ENCODE measurements at regions not wholly inside any gene's neighbourhood (a gene's known extent, or its start where the extent isn't known, plus 50 kb on each side); places are given as distances from the start of the nearest gene placed in this dataset.
"Not testable (repeated sequence)": the region's sequence is repeated elsewhere in the genome, so short reads cannot be mapped to it uniquely, and the experiment has no call there.

- DNase-seq, result no peak
Measured at GRCh38 chr2:67879586-67880290, 183.1 kb downstream of the C1D start.

GRCh38 chr2:67880291-67880761 lies 182.5 kb downstream of the C1D start:
- DNase-seq, result no peak

DNA sequence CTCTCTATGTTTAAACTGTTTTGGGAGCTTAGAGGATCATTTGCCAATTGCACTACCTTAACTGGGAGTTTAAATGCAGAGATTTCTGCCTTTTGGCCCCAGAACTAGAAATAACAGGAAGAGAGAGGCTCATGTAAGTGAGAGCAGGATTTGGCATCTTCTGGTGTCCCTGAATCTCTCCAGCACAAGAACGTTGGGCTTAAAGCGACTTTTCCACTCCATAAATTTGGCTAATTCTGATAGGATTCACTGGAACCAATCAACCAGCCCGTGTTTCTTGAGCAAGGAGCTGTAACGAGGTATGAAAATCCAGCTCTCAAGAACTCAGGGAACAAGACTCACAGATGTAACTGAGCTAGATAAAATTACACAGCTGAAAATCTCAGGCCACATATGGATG lies 181.0 kb downstream of the C1D start:
- DNase-seq, result no peak

- no peak for DNase-seq
Measured at GRCh38 chr2:67883316-67884087, 179.3 kb downstream of the C1D start.

- DNase-seq, result no peak
Measured at GRCh38 chr2:67888351-67889005, 174.3 kb downstream of the C1D start.

DNA sequence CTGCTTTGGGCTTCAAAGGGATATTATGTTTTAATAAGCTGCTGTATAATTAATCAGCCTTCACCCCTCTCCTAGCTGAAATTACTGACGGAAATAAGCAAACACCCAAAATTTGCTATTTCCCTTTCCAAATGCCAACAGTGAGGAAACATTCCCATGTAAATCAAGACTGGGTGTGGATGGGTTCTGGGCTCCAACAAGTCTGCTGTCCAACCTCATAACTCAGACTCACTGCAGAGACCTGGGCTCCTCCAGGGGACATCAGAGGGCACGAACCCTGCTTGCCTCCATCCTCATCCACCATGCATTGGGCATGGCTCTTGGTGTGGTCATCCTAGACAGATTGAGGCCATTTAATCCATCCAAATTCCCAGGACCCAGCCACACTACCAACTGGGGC lies 173.7 kb downstream of the C1D start:
- no peak for DNase-seq

DNA sequence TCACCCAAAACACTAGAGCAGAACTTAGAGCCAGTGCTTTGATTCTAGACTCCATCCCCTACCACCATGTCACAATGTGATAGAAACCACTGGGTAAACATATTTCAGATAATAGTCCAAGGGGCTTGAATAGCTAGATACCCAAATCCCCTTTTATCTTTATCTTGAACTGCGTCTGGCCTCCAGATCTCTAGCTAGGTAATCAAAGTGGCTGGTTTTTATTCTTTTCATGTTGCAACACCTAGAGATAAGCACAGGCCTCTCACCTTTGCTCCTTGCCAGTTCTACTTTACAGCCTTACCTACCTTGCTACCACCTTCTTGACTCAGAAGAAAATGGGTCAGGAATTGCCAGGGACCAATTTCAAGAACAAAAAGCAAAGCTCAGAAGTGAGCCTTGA lies 171.2 kb downstream of the C1D start:
- DNase-seq, result no peak

GRCh38 chr2:67892339-67892846 lies 170.4 kb downstream of the C1D start:
- DNase-seq, result no peak

DNA sequence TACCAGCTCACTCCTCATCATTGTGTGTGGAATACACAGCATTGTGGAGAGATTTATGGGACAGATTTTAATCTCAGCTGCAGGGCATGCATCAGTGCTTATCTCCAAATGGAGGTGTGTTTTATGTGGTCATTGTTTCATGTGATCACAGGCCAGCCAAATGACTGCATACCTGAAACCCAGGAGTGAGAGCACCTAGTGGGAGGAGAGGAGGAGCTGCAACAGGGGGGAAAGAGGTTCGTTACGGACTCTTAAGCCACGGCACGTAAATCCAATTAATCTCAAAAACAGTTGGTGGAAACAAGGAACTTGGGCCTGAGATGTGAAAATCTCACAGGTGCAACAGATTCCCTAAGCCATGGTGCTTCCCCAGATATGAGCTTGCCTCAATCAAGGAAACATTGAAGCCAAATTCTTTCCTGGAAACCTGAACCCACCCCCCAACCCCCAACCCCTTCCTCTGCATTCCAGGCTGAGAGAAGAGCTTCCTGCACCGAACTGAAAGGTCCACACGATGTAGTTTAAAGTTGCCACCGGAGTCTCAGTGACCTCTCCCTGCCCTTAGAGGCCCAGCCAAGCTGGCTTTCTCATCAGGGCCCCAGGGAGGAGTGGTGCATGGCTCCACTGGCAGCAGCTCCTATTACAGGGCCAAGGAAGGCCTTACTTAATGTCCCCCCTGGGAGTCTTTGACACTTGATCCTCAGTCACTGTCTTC lies 167.4 kb downstream of the C1D start:
- no peak for DNase-seq

DNA sequence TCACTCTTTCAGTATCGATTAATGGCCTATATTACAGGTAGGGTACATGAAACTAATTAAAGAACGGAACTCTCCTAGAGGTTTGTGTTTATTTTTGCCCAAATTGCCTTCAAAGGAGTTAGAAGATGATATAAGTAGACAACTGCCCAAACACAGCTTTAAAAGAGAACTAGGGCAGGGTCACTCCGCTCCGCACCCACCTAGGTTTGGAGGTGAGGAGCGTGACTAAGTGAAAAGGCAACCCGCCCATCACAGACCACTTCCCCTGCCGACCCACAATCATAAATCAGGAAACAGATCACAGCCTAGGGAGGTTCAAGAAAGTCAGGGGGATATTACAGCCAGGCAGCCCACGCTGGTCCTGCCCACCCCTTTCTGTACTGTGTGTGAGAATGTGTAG lies 166.7 kb downstream of the C1D start:
- DNase-seq, result no peak

DNA sequence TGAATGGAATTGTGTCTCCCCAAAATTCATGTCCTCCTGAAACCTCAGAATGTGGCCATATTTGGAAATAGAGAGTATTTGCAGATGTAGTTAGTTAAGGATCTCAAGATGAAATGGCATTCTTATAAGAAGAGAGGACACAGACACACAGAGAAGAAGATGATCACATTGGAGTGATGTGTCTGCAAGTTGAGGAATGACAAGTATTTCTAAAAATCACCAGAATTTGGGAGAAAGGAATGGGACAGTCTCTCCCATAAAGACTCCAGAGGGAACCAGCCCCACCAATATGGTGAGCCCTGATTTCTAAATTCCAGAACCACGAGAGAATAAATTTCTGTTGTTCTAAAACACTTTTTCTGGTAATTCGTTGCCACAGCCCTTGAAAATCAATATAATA lies 166.3 kb downstream of the C1D start:
- no peak for DNase-seq

DNA sequence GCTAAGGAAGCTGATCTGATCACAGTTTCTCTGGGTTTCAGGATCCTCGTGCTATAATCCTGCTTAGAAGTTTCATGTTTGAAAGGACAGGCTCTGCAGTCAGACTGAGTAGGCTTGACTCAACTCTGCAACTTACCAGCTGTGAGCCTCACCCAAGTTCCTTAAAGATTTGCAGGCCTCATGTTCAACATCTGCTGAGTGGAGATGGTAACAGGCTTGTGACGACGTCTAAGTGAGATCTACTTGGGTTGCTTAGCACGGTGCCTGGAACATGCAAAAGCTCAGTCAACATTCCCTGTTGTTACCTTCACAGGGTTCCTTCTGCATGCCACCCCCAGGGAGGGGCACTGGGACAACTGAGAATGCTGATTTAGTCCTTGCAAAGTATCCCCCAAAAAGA lies 164.2 kb downstream of the C1D start:
- no peak for DNase-seq

- no peak for DNase-seq
Measured at GRCh38 chr2:67899187-67899586, 163.6 kb downstream of the C1D start.

DNA sequence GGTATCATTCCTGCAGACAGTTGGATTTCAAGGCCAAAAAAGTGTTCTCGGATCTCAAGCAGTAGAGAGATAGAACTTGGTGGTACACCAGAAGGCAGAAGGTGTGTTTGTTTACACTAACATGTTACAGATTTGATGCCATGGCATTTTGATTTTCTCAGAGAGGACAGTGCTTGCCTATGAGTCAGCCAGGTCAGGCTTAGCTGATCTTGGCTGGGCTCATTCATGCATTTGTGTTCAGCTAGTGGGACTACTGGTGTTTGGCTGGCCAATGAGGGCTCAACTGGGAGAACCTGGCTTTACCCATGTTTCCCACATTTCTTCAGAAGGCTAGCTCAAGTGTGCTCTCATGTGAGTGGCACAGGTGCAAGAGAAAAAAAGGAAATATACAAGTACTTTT lies 162.0 kb downstream of the C1D start:
- no peak for DNase-seq

DNA sequence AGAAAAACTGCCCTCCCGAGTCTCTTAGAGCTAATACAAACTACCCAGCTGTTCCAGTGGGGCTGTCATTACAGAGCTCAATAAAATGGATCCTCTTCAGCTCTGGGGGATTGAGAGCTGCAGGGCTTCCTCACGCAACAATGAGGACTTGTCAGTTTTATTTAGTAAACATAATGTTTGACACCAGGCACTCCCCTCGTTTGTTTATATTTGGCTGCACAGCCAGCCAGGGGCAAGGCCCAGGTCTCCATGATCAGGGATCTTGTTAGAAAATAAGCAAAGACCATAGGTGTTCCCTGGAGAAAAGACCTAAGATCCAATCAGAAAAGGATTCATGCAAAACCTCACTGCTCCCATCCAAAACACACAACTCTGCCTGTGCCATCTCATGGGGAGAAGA lies 158.2 kb downstream of the C1D start:
- DNase-seq, result no peak

GRCh38 chr2:67904966-67905365 lies 157.8 kb downstream of the C1D start:
- no peak for DNase-seq

- DNase-seq, result not testable (repeated sequence)
Measured at GRCh38 chr2:67906547-67906946, 156.3 kb downstream of the C1D start.

- no peak for DNase-seq
Measured at GRCh38 chr2:67917332-67918054, 145.3 kb downstream of the C1D start.

GRCh38 chr2:67918471-67918870 lies 144.3 kb downstream of the C1D start:
- DNase-seq, result no peak

GRCh38 chr2:67919490-67919889 lies 143.3 kb downstream of the C1D start:
- no peak for DNase-seq

DNA sequence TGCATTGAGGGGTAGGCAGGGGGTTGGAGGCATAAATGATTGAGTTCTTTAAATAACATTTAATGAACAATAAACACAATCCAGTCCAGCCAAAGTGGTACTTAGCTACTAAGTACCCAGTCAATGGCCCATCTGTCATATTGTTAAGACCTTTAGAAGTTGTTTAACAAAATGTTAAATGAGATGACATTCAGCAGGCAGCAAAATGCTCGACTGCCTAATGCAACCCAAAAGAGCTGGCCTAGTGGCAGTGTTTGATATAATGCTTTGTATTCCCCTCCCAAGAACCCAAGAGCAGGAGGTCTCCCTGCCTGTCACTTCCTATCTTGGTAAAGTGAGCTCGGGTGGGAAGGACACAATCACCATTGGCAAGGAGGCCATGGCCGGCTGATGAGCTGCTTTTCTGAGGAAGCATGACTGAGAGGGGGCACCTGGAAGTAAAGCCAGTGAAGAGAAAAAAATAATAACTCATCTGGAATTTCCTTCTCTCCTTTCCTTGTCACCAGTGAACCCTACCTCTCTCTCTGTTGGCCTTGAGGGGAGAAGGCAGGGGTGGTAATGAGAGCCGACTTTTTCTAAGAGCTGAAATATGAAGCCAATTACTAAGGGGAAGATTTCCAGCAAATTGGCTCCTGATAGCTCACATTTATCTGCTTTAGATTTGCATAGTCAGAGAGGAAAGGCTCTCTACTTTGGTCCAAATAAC lies 140.6 kb downstream of the C1D start:
- DNase-seq, result peak; percentile 9

DNA sequence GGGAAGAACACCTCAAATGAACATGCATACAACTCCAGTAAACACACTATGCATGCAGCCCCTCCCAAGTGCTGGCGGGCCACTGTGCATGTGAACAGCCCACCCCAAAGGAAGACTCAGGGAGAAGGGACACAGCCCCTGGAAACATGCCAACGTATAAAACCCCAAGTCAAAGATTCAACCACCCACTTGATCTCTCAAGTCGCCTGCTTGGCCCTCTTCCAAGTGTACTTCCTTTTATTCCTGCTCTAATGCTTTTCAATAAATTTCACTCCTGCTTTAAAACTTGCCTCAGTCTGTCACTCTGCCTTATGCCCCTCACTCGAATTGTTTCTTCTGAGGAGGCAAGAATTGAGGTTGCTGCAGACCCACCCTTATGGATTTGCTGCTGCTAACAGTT lies 139.1 kb downstream of the C1D start:
- DNase-seq, result peak; percentile 63
